Sigmoid colon (tissue), 4 donors: ENCODE measurements at regions not wholly inside any gene's neighbourhood (a gene's known extent, or its start where the extent isn't known, plus 50 kb on each side); places are given as distances from the start of the nearest gene placed in this dataset.

ENCODE experiments used
- CTCF ChIP-seq, 4 experiments: fragments of 450-650 bp in 3 of 4; fragments of 200-600 bp in 1 of 4; IDR thresholded peaks; one replicate each; pipeline ENCODE4 v1.5.1; 2016 to 2019; ENCODE audit warnings: antibody characterized with exemption in 4 of 4, mild to moderate bottlenecking in 3 of 4, moderate library complexity in 2 of 4
- EP300 ChIP-seq, 4 donors: sonication (generic); formaldehyde crosslinking; IDR thresholded peaks; one replicate each; pipeline ENCODE4 v1.6.1; 2017; ENCODE audit warnings: antibody characterized with exemption in 4 of 4
- POLR2A ChIP-seq, 2 donors: fragments of 450-650 bp; IDR thresholded peaks; one replicate each; pipeline ENCODE4 v1.6.1; 2016; ENCODE audit warnings: antibody characterized with exemption in 2 of 2, mild to moderate bottlenecking in 2 of 2, moderate library complexity in 2 of 2

DNA sequence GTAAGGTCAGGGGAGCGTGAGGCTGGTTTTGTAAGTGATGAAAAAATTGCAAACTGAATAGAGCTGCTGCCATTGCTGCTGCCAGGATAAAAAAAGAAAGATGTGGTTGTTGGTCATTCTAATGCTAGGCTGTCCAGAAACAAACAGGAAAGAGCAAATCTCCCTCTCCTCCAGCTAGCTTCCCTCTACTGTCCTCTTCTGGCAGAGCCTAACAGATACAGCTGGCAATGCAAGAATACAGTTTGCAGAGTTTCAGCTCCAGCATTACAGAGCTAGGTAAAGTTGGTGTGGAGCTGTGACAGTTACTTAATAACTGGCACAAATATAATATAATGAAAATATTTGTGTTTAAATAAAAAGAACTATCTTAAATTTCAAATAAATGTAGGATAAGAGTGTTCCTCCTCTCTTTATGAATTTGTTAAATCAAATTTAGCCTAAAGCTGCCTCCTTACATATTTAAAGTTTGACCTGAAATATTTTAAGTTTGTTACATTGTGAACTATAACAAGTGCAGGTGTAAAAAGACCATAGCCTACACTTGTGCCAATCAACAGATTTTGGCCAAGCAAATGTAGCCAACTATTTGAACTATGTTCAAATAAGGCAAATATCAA lies 407.7 kb downstream of the SH2D4B start:
- TF ChIP-seq EP300 (IDR thresholded peaks at IDR 0.05) (no peak), CTCF (IDR thresholded peaks at IDR 0.05) (no peak), POLR2A (IDR thresholded peaks at IDR 0.05) (no peak)
